PC-9 (cell line): ENCODE measurements at regions not wholly inside any gene's neighbourhood (a gene's known extent, or its start where the extent isn't known, plus 50 kb on each side); places are given as distances from the start of the nearest gene placed in this dataset.

ENCODE experiments used
- CTCF ChIP-seq: fragments of 200-600 bp; sonication (generic); conservative IDR thresholded peaks from 2 replicates; pipeline ENCODE4 v1.6.1; 2017; ENCODE audit warnings: mixed run types, antibody characterized with exemption, mild to moderate bottlenecking, moderate library complexity
- EZH2 ChIP-seq: fragments of 200-600 bp; sonication (generic); IDR thresholded peaks from 2 replicates; pipeline ENCODE4 v1.8.0; 2017; ENCODE audit warnings: antibody characterized with exemption, low read depth

DNA sequence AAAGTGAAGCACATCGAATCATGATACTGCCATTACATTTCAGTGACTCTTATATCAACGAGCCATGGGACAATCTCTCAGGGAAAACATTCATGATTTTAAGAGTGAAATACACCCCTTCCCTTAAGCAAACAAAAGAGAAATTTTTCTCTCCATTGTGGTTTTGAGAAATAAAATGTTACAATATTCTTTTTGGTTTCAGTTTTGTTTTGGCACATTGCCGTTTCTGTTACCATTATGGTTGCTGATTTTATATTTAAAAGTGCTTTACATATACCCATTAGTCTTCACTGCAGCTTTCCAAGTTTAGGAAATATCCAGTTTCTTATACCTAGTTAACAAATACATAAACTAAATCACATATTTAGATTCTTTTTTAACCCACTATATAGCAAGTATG lies 126.8 kb upstream of the SEM1 start:
- TF ChIP-seq CTCF (no peak), EZH2 (no peak)
